ES-I3 (cell line): ENCODE measurements at regions not wholly inside any gene's neighbourhood (a gene's known extent, or its start where the extent isn't known, plus 50 kb on each side); places are given as distances from the start of the nearest gene placed in this dataset.

ENCODE experiments used
- H3K36me3 ChIP-seq: 2 replicates; pipeline ENCODE4 v1.6.1; 2013; ENCODE audit warnings: mild to moderate bottlenecking, low read length, control low read depth, moderate library complexity; ENCODE audit not compliant: insufficient read depth
- H3K4me1 ChIP-seq: 2 replicates; pipeline ENCODE4 v1.6.1; 2013; ENCODE audit warnings: mild to moderate bottlenecking, control low read depth, low read length; ENCODE audit not compliant: insufficient read depth
- H3K9ac ChIP-seq: 2 replicates; pipeline ENCODE4 v1.6.1; 2013; ENCODE audit warnings: low read depth, mild to moderate bottlenecking, low read length, moderate library complexity
- H3K9me3 ChIP-seq: 2 replicates; pipeline ENCODE4 v1.6.1; 2013; ENCODE audit warnings: mild to moderate bottlenecking, low read length, moderate library complexity; ENCODE audit not compliant: control insufficient read depth, insufficient read depth

DNA sequence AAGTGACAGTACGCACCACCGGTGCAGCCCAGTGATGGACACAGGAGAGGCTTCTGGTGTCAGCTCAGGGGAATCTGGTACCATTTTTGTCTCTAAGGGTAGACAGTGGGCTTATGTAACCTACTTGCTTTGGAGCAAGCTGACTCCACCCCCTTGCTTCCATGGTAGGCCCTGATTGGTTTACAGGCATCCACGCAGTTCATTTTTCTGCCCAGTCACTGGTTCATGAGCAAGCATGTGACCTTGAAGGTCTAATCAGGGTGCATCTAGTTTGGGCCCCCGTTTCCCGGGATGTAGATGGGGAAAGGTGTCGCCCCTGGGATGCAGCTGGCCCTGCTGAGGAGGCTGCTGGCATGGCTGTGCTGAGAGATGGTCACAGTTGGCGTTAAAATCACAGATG, 244.8 kb upstream of the KCNG1 start:
- Histone ChIP-seq H3K9me3 (no peaks in the 10 kb centered on the region; the same call in 1 of the 2 replicates), H3K4me1 (no peaks in the 10 kb centered on the region), H3K36me3 (no peaks in the 10 kb centered on the region), H3K9ac (no peak overlapping the region)

DNA sequence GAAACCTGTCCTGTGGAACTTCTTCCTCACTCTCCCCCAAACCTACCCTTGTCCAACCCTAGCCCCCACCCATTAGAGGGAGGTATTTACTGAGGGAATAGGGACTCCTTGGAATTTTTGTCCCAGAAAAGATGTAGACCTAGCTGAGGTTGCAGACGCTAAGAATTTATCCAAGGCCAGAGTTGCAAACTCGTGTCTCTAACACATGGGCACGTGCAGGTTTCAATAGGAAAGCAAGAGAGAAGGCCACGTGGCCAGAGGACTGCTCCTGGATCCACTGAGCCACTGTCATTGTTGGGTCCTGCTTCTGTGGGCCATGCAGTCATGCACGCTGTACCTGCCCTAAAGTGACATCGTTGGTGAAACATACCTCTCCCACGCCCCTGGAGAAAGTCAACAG, 243.4 kb upstream of the KCNG1 start:
- H3K9me3 ChIP-seq, result no peaks in the 10 kb centered on the region; the same call in 1 of the 2 replicates
- H3K9ac ChIP-seq, result no peak overlapping the region
- no peaks in the 10 kb centered on the region for H3K36me3 ChIP-seq
- H3K4me1 ChIP-seq, result no peaks in the 10 kb centered on the region

DNA sequence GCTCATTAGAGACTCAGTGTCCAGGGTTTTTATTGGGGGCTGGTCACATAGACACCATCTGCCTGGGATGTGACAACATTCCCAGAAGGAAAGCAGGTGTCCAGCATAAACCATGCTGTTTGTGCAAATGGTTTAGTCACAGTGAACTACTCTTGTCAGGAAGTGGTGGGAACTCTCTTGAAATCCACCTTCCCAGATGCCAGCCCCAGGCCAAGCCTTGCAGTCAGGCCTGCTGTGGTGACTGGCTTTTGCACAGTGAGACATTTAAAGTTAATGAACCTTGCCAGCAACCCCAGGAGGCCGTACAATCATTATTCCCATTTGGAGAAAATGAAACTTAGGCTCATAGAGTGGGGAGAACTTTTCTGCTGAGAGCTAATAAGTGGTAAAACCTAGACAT, 242.5 kb upstream of the KCNG1 start:
- H3K9ac ChIP-seq, result no peak overlapping the region
- H3K4me1 ChIP-seq, result no peaks in the 10 kb centered on the region

DNA sequence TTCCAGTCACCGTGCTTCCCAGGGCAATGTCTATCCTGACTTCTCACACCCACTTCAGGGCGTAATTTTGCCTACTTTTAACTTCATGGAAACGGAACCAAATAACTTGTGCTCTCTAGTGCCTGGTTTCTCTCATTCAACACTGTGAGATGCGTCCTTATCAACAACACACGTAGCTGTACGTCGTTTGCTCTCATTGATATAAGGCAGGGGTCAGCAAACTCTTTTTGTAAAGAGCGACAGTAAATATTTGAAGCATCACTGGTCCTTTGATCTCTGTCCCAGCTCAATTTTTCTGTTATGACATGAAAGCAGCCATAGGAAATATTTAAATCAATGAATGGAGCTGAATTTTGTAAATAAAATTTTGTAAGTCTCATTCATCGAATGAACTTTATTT, 239.3 kb upstream of the KCNG1 start:
- Histone ChIP-seq H3K4me1 (peaks cover 5% of the 10 kb centered on the region; the same call in 1 of the 2 replicates), H3K9ac (no peak overlapping the region), H3K9me3 (no peaks in the 10 kb centered on the region; the same call in 1 of the 2 replicates), H3K36me3 (no peaks in the 10 kb centered on the region)

More for the DNA sequence above, 242.5 kb upstream of the KCNG1 start:
- no peaks in the 10 kb centered on the region for H3K36me3 ChIP-seq
- no peaks in the 10 kb centered on the region; the same call in 1 of the 2 replicates for H3K9me3 ChIP-seq

DNA sequence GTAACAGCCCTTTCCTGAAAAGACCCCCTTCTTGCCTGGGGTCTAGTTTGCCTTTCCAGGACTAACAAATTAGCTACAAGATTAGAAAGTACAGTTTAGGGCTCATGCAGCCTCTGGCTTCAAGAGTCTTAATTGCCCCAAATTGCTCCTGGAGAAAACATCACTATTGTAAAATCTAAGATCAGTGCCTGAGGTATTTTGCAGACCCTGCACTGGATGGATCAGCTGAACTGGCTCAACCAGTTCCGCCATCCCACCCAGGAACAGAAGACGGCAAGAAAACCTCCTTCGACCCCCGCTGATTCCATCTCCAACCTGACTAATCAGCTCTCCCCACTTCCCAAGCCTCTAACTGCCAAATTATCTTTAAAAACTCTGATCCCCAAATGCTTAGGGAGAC, 236.5 kb upstream of the KCNG1 start:
- H3K36me3 ChIP-seq, result no peaks in the 10 kb centered on the region
- no peaks in the 10 kb centered on the region for H3K9me3 ChIP-seq
- H3K9ac ChIP-seq, result no peak overlapping the region
- peaks cover 5% of the 10 kb centered on the region; the same call in 1 of the 2 replicates for H3K4me1 ChIP-seq

DNA sequence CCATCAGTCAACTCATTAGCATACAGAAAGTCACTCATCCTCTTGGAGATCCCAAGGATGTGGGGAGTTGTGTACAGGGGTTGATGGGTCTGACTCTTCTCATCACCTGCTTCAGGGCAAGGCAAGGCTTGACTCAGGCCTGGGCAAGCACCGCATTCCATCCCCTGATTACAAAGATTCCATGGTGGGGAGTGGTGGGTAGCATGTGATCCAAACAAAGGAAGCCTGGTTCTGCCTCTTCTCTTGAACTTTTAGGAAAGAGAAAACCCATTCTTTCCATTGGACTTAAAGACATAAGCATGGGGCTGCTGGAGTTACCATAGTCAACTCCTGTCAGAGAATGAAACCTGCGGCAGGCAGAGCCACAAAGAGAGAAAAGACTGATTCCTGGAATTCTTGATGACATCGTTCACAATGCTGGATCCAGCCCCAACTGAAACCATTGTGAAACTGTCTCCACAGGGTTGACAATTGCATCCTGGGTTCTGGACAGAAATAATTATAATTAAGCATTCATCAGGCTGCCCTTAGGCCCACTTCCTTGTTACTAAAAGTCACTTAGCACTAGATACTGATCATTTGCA, 235.8 kb upstream of the KCNG1 start:
- H3K36me3 ChIP-seq, result no peaks in the 10 kb centered on the region
- no peaks in the 10 kb centered on the region for H3K9me3 ChIP-seq
- H3K9ac ChIP-seq, result no peak overlapping the region
- H3K4me1 ChIP-seq, result peaks cover 5% of the 10 kb centered on the region; the same call in 1 of the 2 replicates

DNA sequence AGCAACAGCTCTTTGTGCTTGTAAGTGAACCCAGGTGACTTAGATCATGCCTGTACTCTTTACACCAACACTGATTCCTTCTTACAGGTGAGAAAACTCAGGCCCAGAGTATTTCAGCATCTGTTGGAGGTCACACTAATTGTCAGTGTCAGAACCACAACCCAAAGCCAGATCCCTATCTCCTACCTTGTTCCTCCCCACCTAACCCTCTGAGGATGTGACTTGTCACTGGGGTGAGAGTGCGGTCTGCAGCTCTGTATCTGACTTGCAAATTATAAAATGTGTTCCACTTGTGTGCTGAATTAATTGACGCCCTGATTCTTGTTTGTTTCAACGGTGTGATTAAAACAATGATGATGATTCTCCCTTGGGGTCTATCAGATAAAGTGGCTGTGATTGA, 232.5 kb upstream of the KCNG1 start:
- H3K4me1 ChIP-seq, result peaks cover 5% of the 10 kb centered on the region; the same call in 1 of the 2 replicates
- H3K9ac ChIP-seq, result no peak overlapping the region
- peaks cover 10% of the 10 kb centered on the region for H3K9me3 ChIP-seq
- no peaks in the 10 kb centered on the region for H3K36me3 ChIP-seq

DNA sequence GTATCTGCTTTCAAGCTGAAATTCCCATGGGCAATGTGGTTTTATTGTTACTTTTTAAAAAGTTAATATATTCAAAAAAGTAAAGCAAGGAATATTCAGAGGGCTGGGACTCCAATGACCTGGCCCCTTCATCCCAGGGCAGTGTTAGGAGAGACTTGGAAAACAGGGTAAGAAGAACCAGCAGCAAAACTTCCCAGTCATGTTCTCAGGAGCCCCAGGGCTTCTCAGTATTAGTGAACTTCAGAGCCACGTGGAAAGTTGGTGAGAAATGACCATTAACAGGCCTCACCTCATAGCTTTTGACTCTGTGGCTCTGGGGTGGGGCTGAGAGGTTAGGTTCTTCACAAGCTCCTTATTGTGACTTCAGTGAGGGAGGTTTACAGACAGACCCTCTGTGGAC, 230.4 kb upstream of the KCNG1 start:
- H3K4me1 ChIP-seq, result no peaks in the 10 kb centered on the region
- no peak overlapping the region for H3K9ac ChIP-seq
- H3K36me3 ChIP-seq, result no peaks in the 10 kb centered on the region
- peaks cover 10% of the 10 kb centered on the region for H3K9me3 ChIP-seq

DNA sequence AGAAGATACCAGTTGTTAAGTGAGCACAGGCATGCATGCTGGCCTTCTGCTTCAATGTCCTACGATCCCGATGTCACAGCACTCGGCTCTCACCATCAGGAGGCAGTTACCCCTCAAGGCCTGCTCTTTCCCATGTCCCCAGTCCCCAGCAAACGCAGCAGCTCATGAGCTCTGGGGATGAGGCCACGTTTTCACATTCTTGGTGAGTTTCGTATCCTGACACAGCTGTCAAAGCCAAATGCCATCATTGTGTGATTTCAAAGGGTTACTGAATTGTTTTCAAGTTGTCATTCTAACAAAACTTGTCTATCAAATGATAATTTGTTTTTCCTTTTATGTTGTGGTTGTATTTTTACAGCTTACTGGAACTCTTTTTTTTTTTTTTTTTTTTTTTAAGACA, 226.9 kb upstream of the KCNG1 start:
- no peaks in the 10 kb centered on the region for H3K36me3 ChIP-seq
- peaks cover 10% of the 10 kb centered on the region for H3K9me3 ChIP-seq
- H3K4me1 ChIP-seq, result no peaks in the 10 kb centered on the region
- H3K9ac ChIP-seq, result no peak overlapping the region

DNA sequence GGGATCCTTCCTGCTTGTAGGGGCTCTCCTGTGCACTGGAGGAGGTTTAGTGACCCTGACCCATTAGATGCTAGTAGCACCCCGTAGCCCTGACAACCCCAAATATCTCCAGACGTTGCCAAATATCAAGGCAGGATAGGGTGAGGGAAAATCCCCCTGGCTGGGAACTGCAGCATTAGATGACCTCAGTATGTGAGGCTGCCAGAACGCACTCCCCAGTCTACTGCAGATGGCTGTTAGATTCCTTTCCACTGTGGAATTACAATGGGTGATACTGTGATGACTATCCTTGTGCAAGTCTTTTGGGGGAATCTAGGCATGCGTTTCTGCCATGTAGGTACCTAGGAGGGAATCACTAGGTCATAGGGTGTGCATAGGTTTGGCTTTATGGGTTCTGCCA, 226.3 kb upstream of the KCNG1 start:
- Histone ChIP-seq H3K4me1 (no peaks in the 10 kb centered on the region), H3K9ac (no peak overlapping the region), H3K9me3 (peaks cover 10% of the 10 kb centered on the region), H3K36me3 (no peaks in the 10 kb centered on the region)

DNA sequence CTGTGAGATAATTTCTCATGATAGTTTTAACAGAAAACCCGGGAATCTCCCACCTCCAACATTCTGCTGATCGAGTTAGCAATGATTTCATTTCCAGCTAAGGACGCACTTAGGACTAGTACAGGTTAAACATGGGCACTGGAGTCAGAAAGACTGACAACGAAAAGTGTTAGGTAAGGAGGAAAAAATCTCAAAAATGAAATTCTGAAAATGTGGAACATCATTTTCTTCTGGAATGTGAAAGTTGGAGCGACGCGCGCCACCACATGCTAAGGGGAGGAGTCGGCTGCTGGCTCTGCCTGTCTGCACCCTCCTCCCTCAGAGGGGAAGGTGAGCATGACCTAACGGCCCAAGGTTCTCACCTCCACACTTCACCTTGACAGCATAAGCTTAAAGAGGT, 221.6 kb upstream of the KCNG1 start:
- no peak overlapping the region for H3K9ac ChIP-seq
- no peaks in the 10 kb centered on the region for H3K36me3 ChIP-seq
- H3K4me1 ChIP-seq, result no peaks in the 10 kb centered on the region
- peaks cover 8% of the 10 kb centered on the region for H3K9me3 ChIP-seq

DNA sequence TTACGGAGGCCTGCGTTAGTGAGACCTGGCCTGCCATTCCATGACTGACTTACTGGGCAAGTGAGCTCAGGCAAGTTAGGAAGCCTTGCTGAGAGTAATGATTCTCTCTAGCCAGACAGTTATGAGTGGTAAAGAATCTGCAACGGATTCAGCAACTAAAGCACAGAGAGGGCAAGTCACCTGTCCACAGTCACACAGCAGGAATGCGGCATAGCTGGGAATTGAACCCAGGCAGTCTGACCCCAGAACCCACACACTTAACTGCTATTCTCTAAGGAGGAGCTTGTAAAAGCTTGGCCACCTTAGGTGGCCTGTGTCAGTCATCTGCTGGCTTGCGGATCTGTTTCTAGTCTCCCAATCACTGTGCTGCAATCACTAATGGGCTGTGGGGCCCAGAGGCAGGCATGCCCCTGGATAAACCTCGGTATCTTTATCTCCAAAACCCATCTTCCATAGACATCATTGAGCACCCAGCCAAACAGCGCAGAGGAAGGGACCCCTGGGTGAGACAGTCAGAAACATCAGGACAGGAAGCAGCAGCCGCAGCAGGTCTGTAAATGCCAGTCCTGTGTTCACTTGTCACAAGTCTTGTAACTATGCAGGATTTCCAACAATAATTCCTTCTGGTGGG, 215.9 kb upstream of the KCNG1 start:
- Histone ChIP-seq H3K4me1 (peaks cover 9% of the 10 kb centered on the region; the same call in 1 of the 2 replicates), H3K9me3 (peaks cover 8% of the 10 kb centered on the region)

DNA sequence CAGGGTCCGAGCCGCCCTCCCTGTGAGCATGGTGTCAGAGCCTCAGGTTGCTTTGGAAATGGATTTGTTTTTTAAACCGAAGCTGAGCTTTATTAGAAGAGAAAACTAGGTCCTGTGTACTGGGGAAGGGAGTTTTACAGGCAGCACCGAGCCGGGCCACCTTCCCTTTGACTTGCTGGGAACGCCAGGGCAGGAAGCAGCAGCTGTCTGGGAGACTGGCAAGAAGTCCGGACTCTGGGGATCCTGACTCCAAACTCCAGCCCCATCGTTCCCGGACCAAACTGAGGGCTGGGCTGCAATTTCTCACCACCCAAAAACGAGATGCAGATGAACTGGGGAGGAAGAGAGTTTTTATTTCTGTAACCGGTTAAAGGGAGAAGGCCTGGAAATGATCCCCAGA, 214.9 kb upstream of the KCNG1 start:
- H3K9ac ChIP-seq, result no peak overlapping the region
- peaks cover 9% of the 10 kb centered on the region; the same call in 1 of the 2 replicates for H3K4me1 ChIP-seq
- peaks cover 8% of the 10 kb centered on the region for H3K9me3 ChIP-seq
- H3K36me3 ChIP-seq, result no peaks in the 10 kb centered on the region

More for the DNA sequence above, 215.9 kb upstream of the KCNG1 start:
- Histone ChIP-seq H3K36me3 (no peaks in the 10 kb centered on the region), H3K9ac (no peak overlapping the region)

DNA sequence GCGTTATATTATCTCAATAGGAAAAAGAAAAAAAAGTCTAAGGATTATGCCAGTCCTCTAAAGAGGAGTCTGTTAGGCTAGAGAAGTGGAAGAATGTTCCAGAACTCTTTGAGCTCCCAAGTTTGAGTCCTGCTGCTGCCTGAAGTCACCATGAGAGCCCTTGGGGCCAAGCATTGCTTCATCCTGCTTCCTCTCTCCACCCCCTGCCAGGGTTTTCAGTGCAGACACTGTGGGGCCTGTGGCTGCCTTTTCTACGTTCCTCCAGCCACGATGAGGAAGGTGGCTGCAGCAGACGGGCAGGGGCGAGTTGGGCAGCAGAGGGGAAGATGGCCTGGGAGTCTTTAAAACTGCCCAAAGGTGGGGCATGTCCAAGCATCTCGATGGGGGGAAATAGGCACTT, 214.4 kb upstream of the KCNG1 start:
- Histone ChIP-seq H3K4me1 (peaks cover 9% of the 10 kb centered on the region; the same call in 1 of the 2 replicates), H3K36me3 (no peaks in the 10 kb centered on the region), H3K9me3 (peaks cover 4% of the 10 kb centered on the region), H3K9ac (no peak overlapping the region)

DNA sequence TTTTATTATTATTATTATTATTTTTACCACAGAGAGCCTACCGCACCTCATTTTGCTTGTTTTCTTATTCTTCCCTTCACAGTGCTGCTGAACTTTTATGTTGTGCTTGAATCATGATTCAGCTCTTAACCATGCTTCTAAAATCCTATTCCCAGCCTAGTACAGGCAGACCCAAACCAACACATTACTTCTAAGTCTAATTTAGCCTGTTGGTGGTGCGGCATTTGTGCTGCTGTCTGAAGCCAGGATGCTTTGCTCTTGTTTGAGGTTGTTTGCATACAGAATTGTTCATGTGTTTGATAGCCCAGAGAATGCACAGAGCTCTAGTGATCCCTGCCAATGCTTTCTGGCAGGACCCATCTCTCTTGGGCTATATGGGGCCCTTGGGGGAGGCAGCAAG, 213.5 kb upstream of the KCNG1 start:
- H3K4me1 ChIP-seq, result peaks cover 9% of the 10 kb centered on the region; the same call in 1 of the 2 replicates
- H3K36me3 ChIP-seq, result no peaks in the 10 kb centered on the region
- no peak overlapping the region for H3K9ac ChIP-seq
- H3K9me3 ChIP-seq, result no peaks in the 10 kb centered on the region; the same call in 1 of the 2 replicates
